Glomerular visceral epithelial cell (primary cell): ENCODE measurements at regions not wholly inside any gene's neighbourhood (a gene's known extent, or its start where the extent isn't known, plus 50 kb on each side); places are given as distances from the start of the nearest gene placed in this dataset.

Experiments
- DNase-seq: peaks from one replicate; pipeline ENCODE4 v3.0.0-alpha.2; 2016; ENCODE audit errors: extremely low spot score

DNA sequence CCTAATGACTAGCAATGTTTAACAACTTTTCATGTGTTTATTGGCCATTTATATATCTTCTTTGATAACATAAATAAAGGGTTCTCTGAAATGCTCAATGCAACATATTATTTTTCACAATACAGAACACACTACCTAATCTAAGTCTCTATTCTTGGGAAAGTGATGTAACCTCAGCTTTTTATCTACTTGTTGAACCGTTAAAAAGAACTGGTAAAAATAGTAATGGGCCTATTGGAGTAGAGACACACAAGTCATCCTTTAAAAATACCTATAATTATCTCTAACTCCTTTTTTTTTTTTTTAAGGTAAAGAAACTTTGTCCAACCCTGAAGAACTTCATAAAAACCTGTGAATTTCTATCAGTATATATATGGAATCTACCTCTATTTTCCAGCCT is 1067.7 kb upstream of the CELF4 start:
- no peak for DNase-seq

DNA sequence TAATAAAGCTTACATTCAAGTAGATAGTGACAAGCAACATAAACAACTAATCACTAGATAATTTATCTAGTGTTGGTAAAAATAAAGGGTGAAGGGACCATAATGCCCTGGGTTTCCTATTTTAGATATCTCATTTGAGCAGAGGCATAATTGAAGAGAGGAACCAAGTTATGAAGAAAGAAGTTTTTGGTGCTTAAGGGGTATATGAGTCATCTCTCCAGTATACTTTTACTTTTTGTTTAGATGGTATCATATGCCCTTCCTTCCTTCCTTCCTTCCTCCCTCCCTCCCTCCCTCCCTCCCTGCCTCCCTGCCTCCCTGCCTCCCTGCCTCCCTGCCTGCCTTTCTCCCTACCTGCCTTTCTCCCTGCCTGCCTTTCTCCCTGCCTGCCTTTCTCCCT is 1053.5 kb upstream of the CELF4 start:
- no peak for DNase-seq

DNA sequence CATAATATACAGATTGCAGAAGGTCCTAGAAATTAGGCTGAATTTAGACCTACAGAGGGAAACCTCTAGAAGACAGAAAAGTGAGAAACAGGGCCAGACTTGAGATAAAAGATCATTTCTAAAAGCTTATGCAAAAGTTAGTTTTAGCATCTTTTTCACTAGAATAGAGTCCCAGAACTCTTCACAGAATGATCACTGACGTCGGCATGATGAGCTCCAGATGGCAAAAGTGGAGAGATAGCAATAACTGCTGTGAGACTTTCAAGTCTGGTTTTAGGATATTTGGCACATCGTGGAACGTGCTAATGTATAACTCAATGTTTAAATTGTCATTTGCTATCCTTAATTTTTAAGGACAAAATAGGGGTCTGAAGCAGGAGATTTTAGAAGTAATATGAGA is 1050.7 kb upstream of the CELF4 start:
- DNase-seq = no peak

DNA sequence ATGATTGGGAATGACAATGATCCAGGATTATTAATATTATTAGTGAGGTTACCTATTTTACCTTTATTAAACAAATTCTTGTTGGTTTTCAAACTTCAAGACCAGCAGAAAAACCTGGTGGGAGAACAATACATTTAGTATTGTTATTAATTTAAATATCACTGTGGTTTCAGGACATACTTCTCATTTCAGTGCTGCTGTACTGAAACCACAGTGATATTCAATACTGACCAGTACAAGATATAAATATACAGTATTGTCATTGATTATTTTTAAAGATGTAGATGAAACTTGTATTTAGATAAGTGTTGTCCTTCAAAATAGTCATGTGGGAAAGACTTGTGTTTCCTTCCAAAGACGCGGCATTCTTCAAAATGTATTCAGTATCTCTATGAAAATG is 1047.3 kb upstream of the CELF4 start:
- DNase-seq = no peak

DNA sequence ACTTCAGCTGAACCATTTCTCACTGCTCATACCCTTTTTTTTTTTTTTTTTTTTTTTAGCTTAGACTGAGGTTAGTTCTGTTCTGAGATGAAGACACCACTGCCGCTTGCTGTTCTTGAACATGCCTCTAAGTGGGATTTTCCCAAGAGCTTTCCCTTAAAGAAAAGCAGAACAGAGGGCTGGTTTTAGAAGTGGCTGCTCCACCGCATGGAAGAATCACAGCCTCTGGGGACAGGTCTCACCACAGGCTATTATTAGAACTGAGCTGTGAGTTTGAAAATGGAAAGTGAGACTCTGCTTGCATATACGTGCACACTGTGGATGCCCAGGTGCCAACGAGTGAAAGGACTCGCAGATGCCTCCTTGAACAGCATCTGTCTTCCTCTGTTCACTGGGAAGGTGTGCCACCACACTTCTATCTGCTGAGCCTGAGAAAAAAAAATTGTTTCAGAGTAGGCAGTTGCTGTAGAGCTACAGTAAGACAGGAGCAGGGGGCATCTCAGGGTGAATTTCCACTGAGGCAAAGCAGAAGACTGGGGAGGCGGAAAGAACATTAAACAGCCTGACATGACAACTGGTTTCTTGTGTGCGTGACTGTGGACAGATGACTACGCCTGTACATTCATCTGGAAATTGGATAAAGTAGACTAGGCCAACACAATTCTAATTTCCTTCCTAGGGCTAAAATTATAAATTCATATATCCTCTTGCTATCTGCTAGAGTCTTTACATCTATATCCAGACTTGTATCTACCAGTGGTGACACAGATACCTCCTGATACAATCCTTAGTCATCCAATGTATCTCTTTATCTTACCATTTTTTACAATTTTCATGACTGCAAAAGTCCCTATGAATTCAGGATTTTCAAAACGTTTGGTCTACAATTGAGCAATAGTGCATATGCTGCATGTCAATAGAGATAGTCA is 1045.7 kb upstream of the CELF4 start:
- no peak for DNase-seq

DNA sequence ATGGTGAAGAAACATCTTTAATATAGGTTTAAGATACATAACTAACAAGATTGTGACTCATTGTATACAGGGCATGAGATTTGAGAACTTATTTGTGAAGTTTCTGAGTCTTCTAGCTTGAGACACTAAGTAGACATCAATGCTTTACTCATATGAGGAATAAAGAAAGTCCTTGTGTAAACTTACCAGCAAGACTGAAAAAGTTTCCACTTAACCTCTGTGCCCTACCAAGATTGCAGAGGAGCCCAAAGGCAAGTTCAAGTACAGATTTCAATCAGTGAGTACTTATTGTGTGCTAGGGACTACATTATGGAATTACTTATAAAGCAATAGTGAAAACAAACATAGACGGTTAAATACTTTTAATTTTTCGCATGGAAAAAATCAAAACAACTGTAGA is 1041.2 kb upstream of the CELF4 start:
- DNase-seq = no peak

DNA sequence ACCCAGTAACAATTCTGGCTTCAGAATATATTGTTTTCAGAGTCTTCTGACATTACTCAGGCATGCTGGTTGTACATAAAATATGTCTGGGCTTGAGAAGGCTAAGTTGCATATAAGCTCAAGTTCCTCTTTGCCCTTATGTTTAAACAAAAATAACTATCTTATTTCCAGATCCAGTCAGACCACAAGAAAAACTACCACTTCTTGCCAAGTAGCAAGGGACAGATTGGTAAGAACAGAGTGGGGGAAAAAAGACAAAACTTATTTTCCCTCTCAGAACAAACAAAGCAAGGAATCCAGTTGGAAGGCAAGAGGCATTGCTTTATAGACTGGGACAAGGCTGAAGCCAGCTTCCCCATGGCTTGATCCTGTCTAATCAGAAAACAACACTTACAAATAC is 1036.7 kb upstream of the CELF4 start:
- no peak for DNase-seq

DNA sequence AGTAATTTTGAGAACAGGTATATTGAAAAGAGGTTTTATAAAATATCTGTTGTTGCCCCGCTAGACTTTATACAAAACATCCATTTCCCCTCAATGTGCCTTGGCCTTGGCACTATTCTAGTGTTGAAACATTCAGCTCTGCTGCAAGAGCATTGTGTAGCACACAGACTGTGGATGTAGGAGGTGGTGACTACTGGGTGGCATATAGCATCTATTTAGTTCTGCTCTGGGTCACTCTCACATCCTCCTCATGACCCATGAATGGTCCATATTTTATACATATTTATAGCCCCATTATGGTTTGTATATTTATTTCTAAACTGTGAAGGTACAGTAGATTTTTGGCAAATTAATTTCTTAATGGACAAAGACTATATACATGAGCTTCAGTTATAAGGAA is 1022.0 kb upstream of the CELF4 start:
- DNase-seq = no peak

DNA sequence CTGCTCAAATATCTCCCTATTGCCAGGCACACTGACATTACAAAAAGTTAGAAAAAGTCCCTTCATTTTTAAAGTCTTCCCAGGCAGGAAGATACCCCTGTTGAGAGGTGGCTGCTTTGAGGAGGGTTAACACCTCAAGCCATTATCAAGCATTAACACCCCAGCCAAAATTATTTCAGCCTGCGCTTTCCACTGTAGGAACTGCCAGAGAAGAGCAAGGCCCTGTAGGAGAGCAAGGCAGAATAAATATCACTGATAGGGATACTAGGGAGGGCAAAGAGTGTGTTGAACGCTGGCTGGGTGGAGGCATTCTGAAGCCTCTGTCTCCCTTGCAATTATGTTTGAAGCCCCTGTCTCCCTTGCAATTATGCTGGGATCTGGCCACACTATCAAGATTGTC is 1020.7 kb upstream of the CELF4 start:
- no peak for DNase-seq

DNA sequence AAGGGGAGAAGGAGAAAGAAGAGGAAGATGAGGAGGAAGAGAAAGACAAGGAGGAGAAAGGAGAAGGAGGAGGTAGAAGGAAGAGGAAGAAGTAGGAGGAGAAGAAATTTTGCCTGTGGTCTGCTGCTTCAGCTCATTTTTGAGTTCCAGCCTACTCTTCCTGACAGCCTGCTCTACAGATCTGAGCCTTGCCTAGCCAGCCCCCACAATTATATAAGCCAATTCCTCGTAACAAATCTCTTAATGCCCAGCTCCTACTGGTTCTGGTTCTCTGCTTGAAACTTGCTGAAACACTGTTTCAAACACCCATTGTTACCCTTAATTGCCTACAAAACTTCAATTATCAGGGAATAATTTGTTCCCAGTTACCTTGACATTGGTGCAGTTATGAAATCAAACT is 1014.2 kb upstream of the CELF4 start:
- DNase-seq = no peak

DNA sequence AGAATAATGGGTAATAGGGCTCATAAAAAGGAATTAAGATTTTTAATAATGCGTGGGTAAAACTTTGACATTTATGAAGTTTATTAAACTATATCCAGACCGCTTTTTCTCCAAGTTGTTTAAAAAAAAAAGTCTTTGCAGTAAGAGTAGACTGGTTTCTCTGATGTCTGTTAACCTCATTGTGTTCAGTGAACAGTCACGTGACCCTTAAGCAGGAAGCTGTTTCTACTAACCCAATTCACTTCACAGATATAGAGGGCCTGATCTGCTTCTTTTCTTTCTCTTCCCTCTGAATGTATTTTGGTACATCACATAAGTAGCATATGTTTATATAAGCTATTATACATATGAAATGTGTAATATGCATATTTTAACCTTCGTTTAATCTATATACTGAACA is 1011.3 kb upstream of the CELF4 start:
- no peak for DNase-seq

DNA sequence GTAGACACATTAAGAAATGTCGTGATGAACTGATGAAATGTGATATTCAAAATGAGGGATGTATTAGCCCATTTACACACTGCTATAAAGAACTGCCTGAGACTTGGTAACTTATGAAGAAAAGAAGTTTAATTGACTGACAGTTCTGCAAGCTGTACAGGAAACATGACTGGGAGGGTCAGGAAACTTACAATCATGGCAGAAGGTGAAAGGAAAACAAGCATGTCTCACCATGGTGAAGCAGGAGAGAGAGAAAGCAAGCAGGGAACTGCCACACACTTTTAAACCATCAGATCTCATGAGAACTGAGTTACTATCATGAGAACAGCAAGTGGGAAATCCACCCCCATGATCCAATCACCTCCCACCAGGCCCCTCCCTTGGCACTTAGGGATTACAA is 1010.8 kb upstream of the CELF4 start:
- no peak for DNase-seq

DNA sequence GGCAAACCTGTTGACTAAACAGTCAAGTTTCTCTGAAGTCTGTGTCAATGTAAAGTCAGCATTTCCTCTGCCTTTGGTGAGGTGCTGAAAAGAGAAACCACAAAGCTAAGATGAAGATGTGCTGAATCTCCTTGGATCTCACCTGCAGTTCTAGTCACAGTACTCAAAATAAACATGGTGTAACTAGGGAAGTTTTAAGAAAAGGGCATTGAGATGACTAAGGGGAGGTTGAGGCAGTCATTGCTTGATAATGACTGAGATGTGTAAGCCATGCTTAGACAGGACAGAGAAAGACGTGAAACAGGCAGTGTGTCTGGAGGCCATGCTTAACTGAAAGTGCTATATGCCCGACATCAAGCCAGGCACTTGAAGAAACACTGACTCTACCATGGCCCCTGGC is 1010.0 kb upstream of the CELF4 start:
- DNase-seq = no peak

DNA sequence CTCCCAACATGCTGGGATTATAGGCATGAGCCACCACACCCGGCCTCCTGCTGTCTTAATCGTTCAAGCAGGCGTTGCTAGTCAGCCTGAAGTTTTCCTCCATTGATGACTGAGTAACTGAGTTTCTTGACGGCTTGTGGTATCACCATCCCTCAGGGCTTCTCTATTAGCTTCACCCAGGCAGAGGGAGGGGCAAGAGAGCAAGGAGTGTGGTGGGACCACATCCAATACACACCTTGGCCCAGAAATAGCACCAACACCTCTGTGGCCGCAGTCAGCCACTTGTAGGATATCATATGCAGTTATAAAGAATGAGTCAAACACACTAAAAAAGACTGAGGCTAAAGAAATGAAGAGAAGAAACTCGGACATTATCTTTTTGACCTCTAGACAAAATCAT is 1009.4 kb upstream of the CELF4 start:
- DNase-seq = no peak

DNA sequence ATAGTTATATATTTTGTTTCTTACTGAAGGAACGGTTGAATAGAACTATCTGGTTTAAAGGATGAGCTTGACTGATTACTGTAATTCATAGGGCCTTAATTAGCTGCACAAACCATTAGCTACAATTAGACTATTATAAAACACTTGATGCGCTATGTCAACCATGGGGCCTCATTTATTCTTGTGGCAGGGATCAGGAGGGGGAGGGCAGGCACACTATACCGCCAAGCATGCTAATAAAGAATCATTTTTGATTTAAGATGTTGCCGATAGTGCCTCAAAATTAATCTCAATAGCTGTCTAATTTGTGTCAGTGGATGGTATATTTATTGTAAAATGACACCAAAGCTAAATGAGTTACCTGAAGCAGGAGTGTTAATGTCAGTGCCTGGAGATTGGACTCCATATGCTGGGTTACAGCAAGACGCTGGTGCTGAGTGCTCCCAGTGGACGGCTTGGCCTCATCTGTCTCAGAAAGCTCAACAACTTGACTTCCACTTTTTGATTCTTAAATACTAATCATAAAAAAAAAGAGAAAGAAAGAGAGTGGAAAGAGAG is 1007.0 kb upstream of the CELF4 start:
- DNase-seq = no peak

DNA sequence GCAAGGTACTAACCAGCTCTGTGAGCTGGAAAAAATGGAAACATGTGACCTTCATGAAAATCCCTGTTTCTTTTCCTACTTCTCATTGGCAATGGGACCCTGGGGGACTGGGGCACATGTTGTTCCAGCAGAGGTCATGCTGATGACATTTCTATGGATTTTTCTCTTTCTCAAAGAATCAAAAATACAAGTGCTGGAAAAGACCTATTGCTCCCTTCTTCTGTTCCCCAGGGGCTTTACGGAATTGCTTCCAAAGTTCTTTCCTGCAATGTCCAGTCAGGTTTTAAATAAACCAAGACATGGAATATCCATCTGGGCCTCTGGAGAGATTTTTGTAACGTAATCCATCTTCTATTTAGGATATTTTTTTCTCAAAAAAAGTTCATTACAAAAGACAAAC is 1006.1 kb upstream of the CELF4 start:
- no peak for DNase-seq

DNA sequence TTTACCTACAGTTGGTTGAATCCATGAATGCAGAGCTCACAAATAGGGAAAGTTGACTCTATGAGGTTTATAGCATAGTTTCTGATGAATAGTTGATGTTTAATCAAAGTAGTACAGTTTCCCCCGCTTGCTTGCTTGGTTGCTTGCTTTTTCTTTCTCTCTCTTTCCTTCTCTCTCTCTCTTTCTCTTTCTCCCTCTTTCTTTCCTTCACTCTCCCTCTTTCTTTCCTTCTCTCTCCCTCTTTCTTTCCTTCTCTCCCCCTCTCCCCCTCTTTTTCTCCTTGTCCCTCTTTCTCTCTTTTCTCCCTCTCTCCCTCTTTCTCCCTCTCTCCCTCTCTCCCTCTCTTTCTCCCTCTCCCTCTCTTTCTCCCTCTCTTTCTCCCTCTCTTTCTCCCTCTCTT is 999.9 kb upstream of the CELF4 start:
- DNase-seq = no peak

DNA sequence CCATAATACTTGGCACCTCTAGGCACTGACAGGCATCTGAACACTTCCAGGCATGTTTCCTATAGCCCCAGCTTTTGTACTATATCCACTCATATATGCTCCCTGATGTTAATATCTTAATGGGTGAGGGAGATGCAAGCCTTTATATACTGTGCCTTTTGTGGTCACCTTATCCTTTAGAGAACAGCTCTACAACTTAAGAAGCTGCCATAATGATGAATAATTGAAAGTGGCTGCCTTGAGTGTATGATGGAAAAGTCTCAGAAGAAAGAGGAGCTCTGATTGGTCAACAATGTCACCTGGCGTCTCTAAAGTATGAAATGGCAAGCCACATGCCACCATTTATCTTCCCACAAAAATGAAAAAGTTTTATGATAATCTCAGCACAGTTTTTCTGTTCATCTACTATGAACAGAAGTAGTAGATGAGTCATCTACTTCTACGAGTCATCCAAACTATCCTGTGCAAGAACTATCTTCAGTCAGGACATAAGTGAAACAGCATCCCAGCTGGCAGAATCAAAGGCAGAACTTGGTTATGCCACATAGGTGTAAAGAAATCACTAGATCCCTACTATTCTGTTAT is 997.9 kb upstream of the CELF4 start:
- no peak for DNase-seq

DNA sequence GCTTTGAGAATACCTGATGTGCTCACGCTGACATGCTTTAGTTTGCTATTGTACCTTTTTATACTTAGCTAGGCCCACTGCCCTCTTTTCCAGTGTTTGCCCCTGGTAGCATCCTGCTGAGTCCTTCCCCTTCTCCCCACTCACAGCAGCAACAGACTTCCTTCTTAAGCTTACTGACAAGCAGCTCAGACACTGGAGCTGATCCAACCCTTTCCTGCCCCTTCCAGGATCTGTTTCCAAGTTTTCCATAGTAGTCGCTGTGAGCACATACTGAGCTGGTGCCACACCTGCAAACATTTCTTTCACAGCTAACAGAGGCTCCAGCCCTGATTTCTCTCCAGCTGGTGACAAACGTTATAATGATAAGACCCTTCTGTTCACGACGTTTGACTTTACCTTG is 991.4 kb upstream of the CELF4 start:
- DNase-seq = no peak

DNA sequence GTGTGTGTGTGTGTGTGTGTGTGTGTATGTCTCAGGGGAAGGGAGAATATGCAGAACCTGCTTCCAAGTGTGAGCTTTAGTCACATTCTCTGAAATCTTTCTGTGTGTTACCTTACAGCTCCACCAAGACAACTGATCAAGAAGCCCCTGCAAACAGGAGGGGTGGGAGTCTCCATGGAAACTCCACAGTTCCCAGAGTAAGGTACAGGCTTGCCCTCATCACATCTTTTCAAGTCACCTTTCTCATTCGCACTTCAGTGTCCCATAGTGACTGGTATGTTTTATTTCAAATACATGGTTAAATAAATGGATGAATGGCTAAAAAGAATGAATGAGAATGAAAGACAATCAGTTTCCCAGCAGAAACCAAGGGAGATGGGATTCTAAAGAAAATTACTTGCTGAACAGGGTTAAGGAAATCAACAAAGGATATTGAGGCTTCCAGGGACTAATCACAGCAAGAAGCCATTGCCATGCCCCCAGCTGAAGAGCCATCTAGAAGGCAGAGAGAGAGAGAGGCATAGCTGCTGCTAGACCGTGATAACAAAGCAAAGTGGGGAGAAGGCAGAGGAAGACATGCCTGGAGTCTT is 987.2 kb upstream of the CELF4 start:
- DNase-seq = no peak

DNA sequence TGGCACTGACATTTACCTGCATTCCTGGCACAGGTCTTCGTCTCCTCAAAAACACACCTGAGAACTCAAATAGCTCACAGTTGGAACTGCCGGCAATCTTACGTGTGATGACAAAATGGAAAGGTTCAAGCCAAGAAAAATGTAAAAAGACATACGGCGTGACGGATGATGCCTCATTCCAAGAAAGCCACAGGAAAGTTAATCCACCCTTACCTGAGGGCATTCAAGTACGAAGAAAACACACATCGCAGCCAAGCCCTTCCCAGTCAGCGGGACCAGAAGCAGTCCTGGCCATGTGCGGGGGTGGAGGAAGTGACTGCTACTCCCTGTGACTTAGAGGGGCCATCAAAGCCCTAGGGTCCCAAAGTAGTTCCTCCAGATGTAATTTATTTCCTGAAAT is 986.3 kb upstream of the CELF4 start:
- DNase-seq = no peak

DNA sequence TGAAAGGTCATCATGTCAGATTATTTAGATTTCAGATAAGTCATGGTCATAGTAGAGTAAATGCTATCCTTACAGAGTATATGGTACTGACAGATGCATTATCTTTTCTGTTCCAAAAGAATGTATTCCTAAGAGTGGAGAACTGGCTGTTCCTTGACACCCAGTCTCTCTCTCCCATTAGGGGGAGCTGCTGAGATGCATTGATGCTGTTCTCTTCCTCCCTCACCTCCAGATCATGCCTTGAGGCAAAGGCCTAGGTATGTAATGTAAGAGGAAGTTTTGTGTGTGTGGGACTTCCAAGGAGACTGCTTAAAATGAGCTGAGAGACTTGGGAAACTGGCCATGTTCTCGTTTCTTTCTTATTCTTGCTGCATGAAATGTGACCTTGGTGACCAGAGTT is 979.5 kb upstream of the CELF4 start:
- no peak for DNase-seq

DNA sequence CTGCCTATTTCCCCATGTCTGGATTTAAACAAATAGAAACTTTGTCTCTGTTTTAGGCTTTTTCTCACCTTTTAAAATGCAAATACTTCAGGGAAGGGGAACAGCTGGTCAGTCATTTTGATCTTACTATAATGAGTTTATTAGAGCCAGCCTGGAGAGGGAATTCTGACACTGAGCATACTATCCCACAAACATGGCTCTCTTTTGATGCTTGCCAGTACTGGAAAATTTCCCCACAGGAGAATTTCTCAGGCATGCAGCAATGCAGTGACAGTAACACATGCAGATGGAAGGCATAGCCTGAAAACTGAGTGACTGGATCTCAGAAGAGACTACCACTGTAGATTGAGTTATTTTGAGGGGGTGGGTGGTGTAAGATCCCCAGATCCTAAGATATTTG is 974.3 kb upstream of the CELF4 start:
- DNase-seq = no peak
